Activated CD4-positive, alpha-beta memory T cell treated with anti-CD3 and anti-CD28 coated beads for 36 hours (primary cell): ENCODE measurements at regions not wholly inside any gene's neighbourhood (a gene's known extent, or its start where the extent isn't known, plus 50 kb on each side); places are given as distances from the start of the nearest gene placed in this dataset.
"Not testable (repeated sequence)": the region's sequence is repeated elsewhere in the genome, so short reads cannot be mapped to it uniquely, and the experiment has no call there.

Source experiments
- CTCF ChIA-PET: fragments of 350-600 bp; sonication (Branson Sonifier 250); formaldehyde crosslinking; loops from one replicate; lab custom pipeline; 2021; ENCODE audit warnings: antibody characterized with exemption, inconsistent platforms; lab: Charles Lee
- POLR2A ChIA-PET: fragments of 350-600 bp; sonication (Branson Sonifier 250); formaldehyde crosslinking; loops from one replicate; lab custom pipeline; 2021; ENCODE audit warnings: antibody characterized with exemption; lab: Charles Lee
- DNase-seq: peaks from one replicate; pipeline ENCODE4 v3.0.0-alpha.2; 2020
- H3K27ac Mint-ChIP-seq: one replicate; pipeline ENCODE4 v1.8.0; 2021; ENCODE audit warnings: mixed read lengths
- H3K27me3 Mint-ChIP-seq: one replicate; pipeline ENCODE4 v1.8.0; 2021; ENCODE audit warnings: mixed read lengths
- H3K36me3 Mint-ChIP-seq: one replicate; pipeline ENCODE4 v1.8.0; 2021; ENCODE audit warnings: mixed read lengths
- H3K4me1 Mint-ChIP-seq: one replicate; pipeline ENCODE4 v1.8.0; 2021; ENCODE audit warnings: low read depth, mixed read lengths
- H3K4me3 Mint-ChIP-seq: one replicate; pipeline ENCODE4 v1.8.0; 2021; ENCODE audit warnings: mild to moderate bottlenecking, mixed read lengths
- H3K9me3 Mint-ChIP-seq: one replicate; pipeline ENCODE4 v1.8.0; 2021; ENCODE audit warnings: mixed read lengths
- intact Hi-C: fragments of 100-400 bp; cut with micrococcal nuclease; formaldehyde crosslinking; loops from one replicate; pipeline ENCODE4 v1.15.1; 2023

GRCh38 chr4:3601108-3601690 lies 69.0 kb upstream of the LRPAP1 start:
- intact Hi-C loops, H3K36me3 Mint-ChIP-seq, DNase-seq, H3K9me3 Mint-ChIP-seq, H3K4me3 Mint-ChIP-seq, CTCF ChIA-PET, H3K4me1 Mint-ChIP-seq, H3K27ac Mint-ChIP-seq, H3K27me3 Mint-ChIP-seq, POLR2A ChIA-PET: not testable (repeated sequence)

GRCh38 chr4:3599951-3600350 lies 67.7 kb upstream of the LRPAP1 start:
- Mint-ChIP-seq H3K4me3 (no peak overlapping the region), H3K27ac (no peak overlapping the region), H3K4me1 (no peaks in the 10 kb centered on the region), H3K27me3 (no peaks in the 10 kb centered on the region), H3K9me3 (no peaks in the 10 kb centered on the region), H3K36me3 (no peaks in the 10 kb centered on the region)
- POLR2A ChIA-PET: no interaction called here
- intact Hi-C loops: no loop called here
- DNase-seq: no peak
- CTCF ChIA-PET: no interaction called here

- DNase-seq: no peak
- intact Hi-C loops: no loop called here
- POLR2A ChIA-PET: no interaction called here
- Mint-ChIP-seq H3K4me1 (no peaks in the 10 kb centered on the region), H3K4me3 (no peak overlapping the region), H3K9me3 (no peaks in the 10 kb centered on the region), H3K36me3 (no peaks in the 10 kb centered on the region), H3K27me3 (peaks cover 5% of the 10 kb centered on the region), H3K27ac (no peak overlapping the region)
- CTCF ChIA-PET: no interaction called here
Observed at GRCh38 chr4:3598695-3599227, 66.5 kb upstream of the LRPAP1 start.

- intact Hi-C loops, H3K36me3 Mint-ChIP-seq, H3K4me3 Mint-ChIP-seq, H3K4me1 Mint-ChIP-seq, DNase-seq, CTCF ChIA-PET, POLR2A ChIA-PET, H3K27ac Mint-ChIP-seq, H3K9me3 Mint-ChIP-seq, H3K27me3 Mint-ChIP-seq: not testable (repeated sequence)
Observed at GRCh38 chr4:3597896-3598505, 65.8 kb upstream of the LRPAP1 start.

- DNase-seq, H3K4me1 Mint-ChIP-seq, CTCF ChIA-PET, H3K27me3 Mint-ChIP-seq, H3K36me3 Mint-ChIP-seq, H3K9me3 Mint-ChIP-seq, POLR2A ChIA-PET, intact Hi-C loops, H3K4me3 Mint-ChIP-seq, H3K27ac Mint-ChIP-seq: not testable (repeated sequence)
Observed at GRCh38 chr4:3596957-3597733, 64.9 kb upstream of the LRPAP1 start.

- H3K27ac Mint-ChIP-seq, CTCF ChIA-PET, H3K36me3 Mint-ChIP-seq, DNase-seq, POLR2A ChIA-PET, H3K27me3 Mint-ChIP-seq, intact Hi-C loops, H3K4me1 Mint-ChIP-seq, H3K9me3 Mint-ChIP-seq, H3K4me3 Mint-ChIP-seq: not testable (repeated sequence)
Observed at GRCh38 chr4:3595627-3596291, 63.5 kb upstream of the LRPAP1 start.

GRCh38 chr4:3594751-3595150 lies 62.5 kb upstream of the LRPAP1 start:
- H3K4me3 Mint-ChIP-seq, CTCF ChIA-PET, H3K27me3 Mint-ChIP-seq, H3K36me3 Mint-ChIP-seq, POLR2A ChIA-PET, H3K9me3 Mint-ChIP-seq, H3K27ac Mint-ChIP-seq, intact Hi-C loops, H3K4me1 Mint-ChIP-seq, DNase-seq: not testable (repeated sequence)

- H3K36me3 Mint-ChIP-seq, DNase-seq, H3K27ac Mint-ChIP-seq, intact Hi-C loops, H3K4me1 Mint-ChIP-seq, H3K9me3 Mint-ChIP-seq, CTCF ChIA-PET, H3K4me3 Mint-ChIP-seq, H3K27me3 Mint-ChIP-seq, POLR2A ChIA-PET: not testable (repeated sequence)
Observed at GRCh38 chr4:3589946-3590924, 58.0 kb upstream of the LRPAP1 start.

GRCh38 chr4:3589379-3589778 lies 57.2 kb upstream of the LRPAP1 start:
- H3K36me3 Mint-ChIP-seq, H3K9me3 Mint-ChIP-seq, H3K27me3 Mint-ChIP-seq, H3K27ac Mint-ChIP-seq, intact Hi-C loops, DNase-seq, H3K4me1 Mint-ChIP-seq, CTCF ChIA-PET, POLR2A ChIA-PET, H3K4me3 Mint-ChIP-seq: not testable (repeated sequence)

- H3K27me3 Mint-ChIP-seq, DNase-seq, H3K4me3 Mint-ChIP-seq, H3K9me3 Mint-ChIP-seq, POLR2A ChIA-PET, H3K27ac Mint-ChIP-seq, H3K36me3 Mint-ChIP-seq, CTCF ChIA-PET, intact Hi-C loops, H3K4me1 Mint-ChIP-seq: not testable (repeated sequence)
Observed at GRCh38 chr4:3588517-3589194, 56.4 kb upstream of the LRPAP1 start.

GRCh38 chr4:3586596-3586995 lies 54.4 kb upstream of the LRPAP1 start:
- H3K4me1 Mint-ChIP-seq, H3K4me3 Mint-ChIP-seq, POLR2A ChIA-PET, H3K9me3 Mint-ChIP-seq, H3K36me3 Mint-ChIP-seq, H3K27ac Mint-ChIP-seq, intact Hi-C loops, H3K27me3 Mint-ChIP-seq, DNase-seq: not testable (repeated sequence)
- CTCF ChIA-PET: interaction anchor here (0.6 kb wide), 1 partner anchor 72 kb away, joined by 3 read pairs; no protein-coding TSS in a partner anchor
